ENCODE measurements at regions not wholly inside any gene's neighbourhood (a gene's known extent, or its start where the extent isn't known, plus 50 kb on each side); places are given as distances from the start of the nearest gene placed in this dataset.
A peak's percentile ranks its signal among the peaks of the same experiment; 100 is the strongest.

DNA sequence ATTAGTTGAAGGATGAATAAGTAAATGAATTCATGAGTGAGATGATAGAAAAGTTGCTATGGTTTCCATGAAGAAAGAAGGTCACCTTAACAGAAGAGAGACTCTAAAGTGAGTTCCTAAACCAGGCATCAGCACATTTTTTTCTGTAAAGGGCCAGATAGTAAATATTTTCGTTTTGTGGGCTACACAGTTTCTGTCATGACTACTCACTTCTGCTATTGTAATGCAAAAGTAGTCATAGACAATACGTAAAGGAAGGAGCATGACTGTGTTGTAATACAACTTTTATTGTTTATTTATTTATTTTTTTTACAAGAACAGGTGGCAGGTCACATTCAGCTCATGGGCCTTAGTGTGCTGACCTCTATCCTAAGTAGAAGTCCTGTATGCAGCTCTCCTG is 426.1 kb upstream of the DYNLRB2 start:
- Histone ChIP-seq H3K9me3 (ENCODE audit: control insufficient read depth, low read length) (no peaks in the 10 kb centered on the region), H3K4me1 (ENCODE audit: control insufficient read depth, insufficient read depth, low read depth, low read length) (no peaks in the 10 kb centered on the region), H3K18ac (ENCODE audit: low read depth in 1 of 2, low read length in 2 of 2) (no peak overlapping the region), H2BK12ac (ENCODE audit: low read length in 2 of 2) (no peak overlapping the region), H2AK5ac (ENCODE audit: low read length, severe bottlenecking) (no peak overlapping the region), H3K79me1 (replicated peaks; ENCODE audit: low read length, poor library complexity, severe bottlenecking) (no peaks in the 10 kb centered on the region), H4K91ac (ENCODE audit: low read length) (no peak overlapping the region), H2BK5ac (ENCODE audit: low read depth, low read length, poor library complexity, severe bottlenecking) (no peak overlapping the region), H3K36me3 (ENCODE audit: control insufficient read depth in 1 of 2, insufficient read depth in 2 of 2, low read depth in 1 of 2, low read length in 2 of 2) (no peaks in the 10 kb centered on the region), H3K27ac (ENCODE audit: low read length, poor library complexity, severe bottlenecking) (no peak overlapping the region), H3K4me3 (ENCODE audit: insufficient read depth in 1 of 2, low read depth in 1 of 2, low read length in 2 of 2) (no peak overlapping the region), H3K4ac (ENCODE audit: low read depth in 1 of 2, low read length in 2 of 2) (no peak overlapping the region), H3K14ac (ENCODE audit: low read length in 2 of 2) (no peak overlapping the region), H4K8ac (ENCODE audit: low read length) (no peak overlapping the region), H2BK120ac (ENCODE audit: low read depth, low read length) (no peak overlapping the region), H2AFZ (ENCODE audit: low read depth, low read length) (no peak overlapping the region), H2BK15ac (ENCODE audit: low read depth, poor library complexity, severe bottlenecking) (no peak overlapping the region), H3K9ac (ENCODE audit: low read length) (no peak overlapping the region), H3K4me2 (ENCODE audit: low read length, poor library complexity, severe bottlenecking) (no peak overlapping the region), H3K23ac (ENCODE audit: low read length in 2 of 2) (no peak overlapping the region), H3K27me3 (ENCODE audit: control insufficient read depth in 1 of 2, insufficient read depth in 1 of 2, low read length in 2 of 2) (no peaks in the 10 kb centered on the region)
- no CpG with 5 or more reads among the region's 2 CpGs for WGBS
- no peak for DNase-seq

DNA sequence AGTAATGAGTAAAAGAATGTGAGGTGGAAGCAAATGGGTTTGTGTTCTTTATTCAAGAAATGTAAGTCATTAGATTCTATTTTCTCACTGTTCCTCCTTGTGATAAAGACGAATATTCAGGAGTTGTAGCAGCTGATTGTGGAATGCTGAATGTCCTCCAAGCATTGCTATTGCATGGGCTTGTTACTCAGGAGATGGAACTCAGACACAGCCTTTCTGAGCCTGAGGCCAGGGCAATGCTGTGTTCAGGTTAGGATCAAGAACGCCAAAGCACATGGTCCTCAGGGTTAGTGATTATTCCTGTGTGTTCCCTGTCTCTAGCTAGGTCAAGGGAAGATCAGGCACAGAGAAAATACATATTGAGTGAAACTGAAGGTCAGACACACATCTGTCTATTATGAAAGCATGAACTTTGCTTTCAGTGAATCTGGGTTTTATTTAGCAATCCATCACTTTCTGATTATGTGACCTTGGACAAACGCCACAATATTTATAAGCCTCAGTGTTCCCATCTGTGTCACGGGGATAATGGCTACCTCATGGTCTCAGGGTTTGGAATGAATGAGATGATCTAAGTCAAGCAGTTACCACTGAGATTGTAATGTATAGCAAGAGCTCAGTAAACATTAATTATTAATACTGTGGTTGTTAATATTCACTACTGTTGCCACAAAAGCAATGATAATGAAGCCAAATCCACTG is 426.8 kb upstream of the DYNLRB2 start:
- Histone ChIP-seq H2BK15ac (ENCODE audit: low read depth, poor library complexity, severe bottlenecking) (no peak overlapping the region), H2BK12ac (ENCODE audit: low read length in 2 of 2) (no peak overlapping the region), H3K4me2 (ENCODE audit: low read length, poor library complexity, severe bottlenecking) (no peak overlapping the region), H3K4me1 (ENCODE audit: control insufficient read depth, insufficient read depth, low read depth, low read length) (no peaks in the 10 kb centered on the region), H3K14ac (ENCODE audit: low read length in 2 of 2) (no peak overlapping the region), H3K27ac (ENCODE audit: low read length, poor library complexity, severe bottlenecking) (no peak overlapping the region), H4K8ac (ENCODE audit: low read length) (no peak overlapping the region), H2AK5ac (ENCODE audit: low read length, severe bottlenecking) (no peak overlapping the region), H3K4ac (ENCODE audit: low read depth in 1 of 2, low read length in 2 of 2) (no peak overlapping the region), H3K9me3 (ENCODE audit: control insufficient read depth, low read length) (no peaks in the 10 kb centered on the region), H3K9ac (ENCODE audit: low read length) (no peak overlapping the region), H3K4me3 (ENCODE audit: insufficient read depth in 1 of 2, low read depth in 1 of 2, low read length in 2 of 2) (no peak overlapping the region), H3K79me1 (replicated peaks; ENCODE audit: low read length, poor library complexity, severe bottlenecking) (no peaks in the 10 kb centered on the region), H3K18ac (ENCODE audit: low read depth in 1 of 2, low read length in 2 of 2) (no peak overlapping the region), H3K36me3 (ENCODE audit: control insufficient read depth in 1 of 2, insufficient read depth in 2 of 2, low read depth in 1 of 2, low read length in 2 of 2) (no peaks in the 10 kb centered on the region), H3K23ac (ENCODE audit: low read length in 2 of 2) (no peak overlapping the region), H2BK5ac (ENCODE audit: low read depth, low read length, poor library complexity, severe bottlenecking) (no peak overlapping the region), H3K27me3 (ENCODE audit: control insufficient read depth in 1 of 2, insufficient read depth in 1 of 2, low read length in 2 of 2) (no peaks in the 10 kb centered on the region), H2BK120ac (ENCODE audit: low read depth, low read length) (no peak overlapping the region), H4K91ac (ENCODE audit: low read length) (no peak overlapping the region), H2AFZ (ENCODE audit: low read depth, low read length) (peak overlapping the region; percentile 43)
- no peak for DNase-seq
- WGBS = 67% methylated on average over 3 of the region's 4 CpGs

DNA sequence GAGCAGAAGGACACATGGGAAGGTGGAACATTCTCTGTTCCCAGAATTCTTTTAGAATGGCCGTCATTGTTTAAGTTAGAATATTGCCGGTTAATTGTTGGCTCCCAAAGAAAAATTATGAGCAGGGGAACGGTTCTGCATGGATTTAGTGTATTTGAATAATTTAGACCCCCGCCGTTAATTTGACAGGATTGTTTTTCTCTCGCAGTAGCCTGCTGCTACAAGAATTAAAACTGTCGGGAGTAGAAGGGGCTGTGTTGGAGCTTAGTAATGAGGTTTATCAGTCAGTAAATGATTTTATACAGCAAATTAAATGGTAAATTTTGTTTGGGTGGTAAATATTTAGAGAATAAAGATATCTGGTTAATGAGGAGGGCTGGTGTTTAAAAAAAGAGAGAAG is 431.2 kb upstream of the DYNLRB2 start:
- H2AFZ ChIP-seq (ENCODE audit: low read depth, low read length) = no peak overlapping the region
- 73% methylated on average over 7 of the region's 7 CpGs for WGBS
- no peaks in the 10 kb centered on the region for H3K4me1 ChIP-seq (ENCODE audit: control insufficient read depth, insufficient read depth, low read depth, low read length)

DNA sequence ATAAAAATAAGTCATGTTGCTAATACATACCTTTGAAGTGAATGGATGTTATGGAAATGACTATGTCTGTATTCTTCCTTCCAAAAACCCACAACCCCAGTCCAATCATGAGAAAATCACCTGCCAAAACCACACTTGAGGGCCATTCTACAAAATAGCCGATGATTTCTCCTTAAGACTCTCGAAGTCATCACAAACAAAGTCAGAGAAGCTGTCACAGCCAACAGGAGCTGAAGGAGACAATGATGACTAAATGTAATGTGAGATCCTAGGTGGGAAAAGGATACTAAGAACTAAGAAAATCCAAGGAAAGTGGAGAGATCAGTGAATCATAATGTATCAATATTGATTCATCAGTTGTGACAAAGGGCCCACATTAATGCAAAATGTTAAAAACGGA is 432.9 kb upstream of the DYNLRB2 start:
- H3K79me1 ChIP-seq (replicated peaks; ENCODE audit: low read length, poor library complexity, severe bottlenecking) = no peaks in the 10 kb centered on the region
- no peak overlapping the region for H4K8ac ChIP-seq (ENCODE audit: low read length)
- H4K91ac ChIP-seq (ENCODE audit: low read length) = no peak overlapping the region
- no peak overlapping the region for H3K23ac ChIP-seq (ENCODE audit: low read length in 2 of 2)
- H2AK5ac ChIP-seq (ENCODE audit: low read length, severe bottlenecking) = no peak overlapping the region
- no peak overlapping the region for H3K18ac ChIP-seq (ENCODE audit: low read depth in 1 of 2, low read length in 2 of 2)
- H3K27me3 ChIP-seq (ENCODE audit: control insufficient read depth in 1 of 2, insufficient read depth in 1 of 2, low read length in 2 of 2) = no peaks in the 10 kb centered on the region
- H3K4ac ChIP-seq (ENCODE audit: low read depth in 1 of 2, low read length in 2 of 2) = no peak overlapping the region
- H3K9ac ChIP-seq (ENCODE audit: low read length) = no peak overlapping the region
- H3K36me3 ChIP-seq (ENCODE audit: control insufficient read depth in 1 of 2, insufficient read depth in 2 of 2, low read depth in 1 of 2, low read length in 2 of 2) = no peaks in the 10 kb centered on the region
- H3K4me2 ChIP-seq (ENCODE audit: low read length, poor library complexity, severe bottlenecking) = no peak overlapping the region
- H2BK12ac ChIP-seq (ENCODE audit: low read length in 2 of 2) = no peak overlapping the region
- H3K14ac ChIP-seq (ENCODE audit: low read length in 2 of 2) = no peak overlapping the region
- DNase-seq = no peak
- no peak overlapping the region for H3K4me3 ChIP-seq (ENCODE audit: insufficient read depth in 1 of 2, low read depth in 1 of 2, low read length in 2 of 2)
- WGBS = 97% methylated on average over 2 of the region's 3 CpGs
- no peak overlapping the region for H2AFZ ChIP-seq (ENCODE audit: low read depth, low read length)
- no peak overlapping the region for H2BK120ac ChIP-seq (ENCODE audit: low read depth, low read length)
- H2BK15ac ChIP-seq (ENCODE audit: low read depth, poor library complexity, severe bottlenecking) = no peak overlapping the region
- H3K4me1 ChIP-seq (ENCODE audit: control insufficient read depth, insufficient read depth, low read depth, low read length) = no peaks in the 10 kb centered on the region
- H2BK5ac ChIP-seq (ENCODE audit: low read depth, low read length, poor library complexity, severe bottlenecking) = no peak overlapping the region
- H3K27ac ChIP-seq (ENCODE audit: low read length, poor library complexity, severe bottlenecking) = no peak overlapping the region
- H3K9me3 ChIP-seq (ENCODE audit: control insufficient read depth, low read length) = no peaks in the 10 kb centered on the region

More for the DNA sequence above, 431.2 kb upstream of the DYNLRB2 start:
- Histone ChIP-seq H3K14ac (ENCODE audit: low read length in 2 of 2) (no peak overlapping the region), H3K23ac (ENCODE audit: low read length in 2 of 2) (no peak overlapping the region), H3K79me1 (replicated peaks; ENCODE audit: low read length, poor library complexity, severe bottlenecking) (no peaks in the 10 kb centered on the region), H2BK120ac (ENCODE audit: low read depth, low read length) (no peak overlapping the region), H3K9ac (ENCODE audit: low read length) (no peak overlapping the region), H3K27ac (ENCODE audit: low read length, poor library complexity, severe bottlenecking) (no peak overlapping the region), H3K4me3 (ENCODE audit: insufficient read depth in 1 of 2, low read depth in 1 of 2, low read length in 2 of 2) (no peak overlapping the region), H4K8ac (ENCODE audit: low read length) (no peak overlapping the region), H3K36me3 (ENCODE audit: control insufficient read depth in 1 of 2, insufficient read depth in 2 of 2, low read depth in 1 of 2, low read length in 2 of 2) (no peaks in the 10 kb centered on the region), H3K4me2 (ENCODE audit: low read length, poor library complexity, severe bottlenecking) (no peak overlapping the region), H2BK5ac (ENCODE audit: low read depth, low read length, poor library complexity, severe bottlenecking) (no peak overlapping the region), H2AK5ac (ENCODE audit: low read length, severe bottlenecking) (no peak overlapping the region), H4K91ac (ENCODE audit: low read length) (no peak overlapping the region), H2BK12ac (ENCODE audit: low read length in 2 of 2) (no peak overlapping the region), H3K27me3 (ENCODE audit: control insufficient read depth in 1 of 2, insufficient read depth in 1 of 2, low read length in 2 of 2) (no peaks in the 10 kb centered on the region), H3K4ac (ENCODE audit: low read depth in 1 of 2, low read length in 2 of 2) (no peak overlapping the region), H2BK15ac (ENCODE audit: low read depth, poor library complexity, severe bottlenecking) (no peak overlapping the region), H3K9me3 (ENCODE audit: control insufficient read depth, low read length) (no peaks in the 10 kb centered on the region), H3K18ac (ENCODE audit: low read depth in 1 of 2, low read length in 2 of 2) (no peak overlapping the region)
- no peak for DNase-seq
